ENCODE measurements at regions not wholly inside any gene's neighbourhood (a gene's known extent, or its start where the extent isn't known, plus 50 kb on each side); places are given as distances from the start of the nearest gene placed in this dataset.

GRCh38 chr5:125685771-125686170, 737.4 kb upstream of the GRAMD2B start:
- no peak for TF ChIP-seq CTCF (IDR thresholded peaks at IDR 0.05)
- TF ChIP-seq POLR2A (IDR thresholded peaks at IDR 0.05): no peak
